ENCODE measurements at regions not wholly inside any gene's neighbourhood (a gene's known extent, or its start where the extent isn't known, plus 50 kb on each side); places are given as distances from the start of the nearest gene placed in this dataset.

- DNase-seq (ENCODE audit: low spot score), result no peak
These were observed 59.4 kb upstream of the ASIC2 start for GRCh38 chr17:33352526-33352925.

- no peak for DNase-seq (ENCODE audit: low spot score)
These were observed 63.2 kb upstream of the ASIC2 start for GRCh38 chr17:33356266-33356665.

- no peak for DNase-seq (ENCODE audit: low spot score)
These were observed 70.4 kb upstream of the ASIC2 start for GRCh38 chr17:33363475-33363874.

- no peak for DNase-seq (ENCODE audit: low spot score)
These were observed 73.9 kb upstream of the ASIC2 start for GRCh38 chr17:33366960-33367359.

GRCh38 chr17:33369149-33369548 is 76.1 kb upstream of the ASIC2 start:
- no peak for DNase-seq (ENCODE audit: low spot score)

- DNase-seq (ENCODE audit: low spot score), result no peak
These were observed 76.8 kb upstream of the ASIC2 start for GRCh38 chr17:33369876-33370275.

GRCh38 chr17:33370401-33370800 is 77.3 kb upstream of the ASIC2 start:
- no peak for DNase-seq (ENCODE audit: low spot score)

GRCh38 chr17:33371377-33371776 is 78.3 kb upstream of the ASIC2 start:
- DNase-seq (ENCODE audit: low spot score), result no peak

GRCh38 chr17:33373273-33373672 is 80.2 kb upstream of the ASIC2 start:
- no peak for DNase-seq (ENCODE audit: low spot score)

GRCh38 chr17:33375103-33375502 is 82.0 kb upstream of the ASIC2 start:
- DNase-seq (ENCODE audit: low spot score), result no peak

- DNase-seq (ENCODE audit: low spot score), result no peak
These were observed 82.7 kb upstream of the ASIC2 start for GRCh38 chr17:33375783-33376182.

GRCh38 chr17:33377837-33378595 is 84.9 kb upstream of the ASIC2 start:
- DNase-seq (ENCODE audit: low spot score), result no peak

- no peak for DNase-seq (ENCODE audit: low spot score)
These were observed 88.1 kb upstream of the ASIC2 start for GRCh38 chr17:33381201-33381600.

GRCh38 chr17:33383488-33384023 is 90.5 kb upstream of the ASIC2 start:
- DNase-seq (ENCODE audit: low spot score), result no peak

GRCh38 chr17:33385133-33385532 is 92.0 kb upstream of the ASIC2 start:
- DNase-seq (ENCODE audit: low spot score), result no peak

GRCh38 chr17:33385713-33386112 is 92.6 kb upstream of the ASIC2 start:
- no peak for DNase-seq (ENCODE audit: low spot score)

- no peak for DNase-seq (ENCODE audit: low spot score)
These were observed 94.3 kb upstream of the ASIC2 start for GRCh38 chr17:33387406-33387805.

GRCh38 chr17:33389504-33390135 is 96.5 kb upstream of the ASIC2 start:
- DNase-seq (ENCODE audit: low spot score), result no peak

- DNase-seq (ENCODE audit: low spot score), result no peak
These were observed 97.5 kb upstream of the ASIC2 start for GRCh38 chr17:33390479-33391176.

- DNase-seq (ENCODE audit: low spot score), result no peak
These were observed 103.7 kb upstream of the ASIC2 start for GRCh38 chr17:33396818-33397217.

- no peak for DNase-seq (ENCODE audit: low spot score)
These were observed 105.3 kb upstream of the ASIC2 start for GRCh38 chr17:33398386-33398785.

GRCh38 chr17:33401249-33401648 is 108.2 kb upstream of the ASIC2 start:
- DNase-seq (ENCODE audit: low spot score), result no peak

GRCh38 chr17:33403194-33403593 is 110.1 kb upstream of the ASIC2 start:
- DNase-seq (ENCODE audit: low spot score), result no peak

Measured in LoVo (cell line).